Adrenal gland (tissue), 9 donors: ENCODE measurements at regions not wholly inside any gene's neighbourhood (a gene's known extent, or its start where the extent isn't known, plus 50 kb on each side); places are given as distances from the start of the nearest gene placed in this dataset.

ENCODE experiments used
- DNase-seq, 7 donors: peaks; one replicate each; pipeline ENCODE4 v3.0.0-alpha.2; 2019 to 2020
- H3K27ac ChIP-seq, 5 donors: fragments of 200-600 bp; sonication (generic) in 4 of 5; 1 replicate in 3 of 5; 2 replicates in 2 of 5; pipeline versions ENCODE4 v1.5.1 to v1.8.0; 2016 to 2020; ENCODE audit warnings: mild to moderate bottlenecking in 1 of 5
- H3K27me3 ChIP-seq: fragments of 200-600 bp; 2 replicates; pipeline ENCODE4 v1.8.0; 2021
- H3K36me3 ChIP-seq, 2 donors: fragments of 200-600 bp; replicated peaks in 1 of 2; 1 replicate in 1 of 2; 2 replicates in 1 of 2; pipeline versions ENCODE4 v1.5.1 to v1.8.0; 2018 to 2022
- H3K4me1 ChIP-seq, 2 donors: fragments of 200-600 bp; replicated peaks in 1 of 2; 1 replicate in 1 of 2; 2 replicates in 1 of 2; pipeline versions ENCODE4 v1.5.1 to v1.8.0; 2018 to 2021
- H3K4me3 ChIP-seq, 4 donors: fragments of 200-600 bp; sonication (generic) in 3 of 4; one replicate each; pipeline ENCODE4 v1.5.1; 2016 to 2018
- H3K9me3 ChIP-seq, 3 donors: fragments of 200-600 bp; sonication (generic) in 1 of 3; replicated peaks in 1 of 3; 1 replicate in 2 of 3; 2 replicates in 1 of 3; pipeline versions ENCODE4 v1.5.1 to v1.8.0; 2016 to 2021
- POLR2A ChIP-seq, 2 donors: fragments of 450-650 bp; IDR thresholded peaks; one replicate each; pipeline ENCODE4 v1.6.1; 2017; ENCODE audit warnings: antibody characterized with exemption in 2 of 2, mild to moderate bottlenecking in 2 of 2, moderate library complexity in 1 of 2
- WGBS, 4 donors: extraction: QIAGEN DNeasy Blood & Tissue Kit in 2 of 4; methylation state at CpG; one replicate each; pipeline versions ENCODE4 v1.1.5 to v1.1.7; 2013 to 2017; 5-methylcytosine and 5-hydroxymethylcytosine counted together
- intact Hi-C, 2 donors: fragments of 100-400 bp; cut with DNase I; formaldehyde crosslinking; loops; one replicate each; pipeline versions ENCODE4 v1.14.1 to v1.15.0; 2022 to 2023
- TF ChIP-seq, protein P1 (sequence below), 6 experiments: fragments of 450-650 bp in 4 of 6; fragments of 200-600 bp in 2 of 6; sonication (generic) in 1 of 6; IDR thresholded peaks; 1 replicate in 5 of 6; 2 replicates in 1 of 6; pipeline versions ENCODE4 v1.5.1 to v1.8.0; 2016 to 2021; ENCODE audit warnings: antibody characterized with exemption in 6 of 6, mild to moderate bottlenecking in 2 of 6, moderate library complexity in 1 of 6
- donor health status: healthy with polysubstance abuse.
- donor health status: Bipolar disorder and iron deficiency.
- donor health status: DM: yes; HTN: yes; CAD: no.
- donor health status: DM: no; HTN: no; CAD: no.
- donor health status: DM: no; HTN: no; CAD: no.

DNA sequence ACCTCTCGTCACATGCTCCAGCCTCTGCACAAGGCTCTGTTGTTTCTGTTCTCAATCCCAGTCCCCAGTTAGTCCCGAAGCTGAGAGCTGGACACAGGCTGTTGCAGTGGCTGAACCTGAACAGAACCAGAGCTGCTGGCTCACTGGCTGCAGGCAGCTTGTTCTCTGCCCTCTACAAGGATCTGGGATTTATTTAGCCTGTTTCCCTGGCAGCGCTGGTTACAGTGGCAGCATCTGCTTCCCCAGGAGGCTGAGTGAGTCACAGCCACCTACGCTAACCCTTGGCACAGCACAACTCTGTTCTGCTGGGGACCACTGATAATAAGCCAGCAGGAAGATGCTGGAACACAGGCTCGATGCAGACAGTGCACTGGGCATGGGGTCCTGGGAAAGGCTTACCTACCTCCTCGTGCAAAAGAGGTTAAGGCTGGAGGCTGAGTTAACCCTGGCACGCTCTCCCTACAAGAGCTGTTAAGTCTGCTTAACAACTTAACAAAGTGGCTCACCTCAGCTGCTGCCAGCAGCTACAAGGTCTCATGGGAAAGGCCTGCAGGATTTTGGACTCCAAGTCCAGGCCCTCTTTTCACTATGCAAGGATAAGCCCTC, 299.6 kb downstream of the PCNX1 start:
- TF ChIP-seq, protein P1, sequence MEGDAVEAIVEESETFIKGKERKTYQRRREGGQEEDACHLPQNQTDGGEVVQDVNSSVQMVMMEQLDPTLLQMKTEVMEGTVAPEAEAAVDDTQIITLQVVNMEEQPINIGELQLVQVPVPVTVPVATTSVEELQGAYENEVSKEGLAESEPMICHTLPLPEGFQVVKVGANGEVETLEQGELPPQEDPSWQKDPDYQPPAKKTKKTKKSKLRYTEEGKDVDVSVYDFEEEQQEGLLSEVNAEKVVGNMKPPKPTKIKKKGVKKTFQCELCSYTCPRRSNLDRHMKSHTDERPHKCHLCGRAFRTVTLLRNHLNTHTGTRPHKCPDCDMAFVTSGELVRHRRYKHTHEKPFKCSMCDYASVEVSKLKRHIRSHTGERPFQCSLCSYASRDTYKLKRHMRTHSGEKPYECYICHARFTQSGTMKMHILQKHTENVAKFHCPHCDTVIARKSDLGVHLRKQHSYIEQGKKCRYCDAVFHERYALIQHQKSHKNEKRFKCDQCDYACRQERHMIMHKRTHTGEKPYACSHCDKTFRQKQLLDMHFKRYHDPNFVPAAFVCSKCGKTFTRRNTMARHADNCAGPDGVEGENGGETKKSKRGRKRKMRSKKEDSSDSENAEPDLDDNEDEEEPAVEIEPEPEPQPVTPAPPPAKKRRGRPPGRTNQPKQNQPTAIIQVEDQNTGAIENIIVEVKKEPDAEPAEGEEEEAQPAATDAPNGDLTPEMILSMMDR (IDR thresholded peaks at IDR 0.05) = no peak
- peak in 1 of 2 donors; percentile 32 for TF ChIP-seq POLR2A (IDR thresholded peaks at IDR 0.05)
- WGBS, 4 donors = 31 to 42% (median 40%) methylated on average over 2 to 7 of the region's 7 CpGs
- no peaks in the 10 kb centered on the region for H3K36me3 ChIP-seq
- no peak overlapping the region for H3K4me3 ChIP-seq
- intact Hi-C loops = no loop called here
- no peaks in the 10 kb centered on the region for H3K4me1 ChIP-seq
- no peaks in the 10 kb centered on the region for H3K9me3 ChIP-seq
- peak overlapping the region in 3 of 5 donors; percentile 13 to 68 (median 66) for H3K27ac ChIP-seq
- DNase-seq = peak; percentile 68 to 90 (median 86)
- H3K27me3 ChIP-seq = no peaks in the 10 kb centered on the region

DNA sequence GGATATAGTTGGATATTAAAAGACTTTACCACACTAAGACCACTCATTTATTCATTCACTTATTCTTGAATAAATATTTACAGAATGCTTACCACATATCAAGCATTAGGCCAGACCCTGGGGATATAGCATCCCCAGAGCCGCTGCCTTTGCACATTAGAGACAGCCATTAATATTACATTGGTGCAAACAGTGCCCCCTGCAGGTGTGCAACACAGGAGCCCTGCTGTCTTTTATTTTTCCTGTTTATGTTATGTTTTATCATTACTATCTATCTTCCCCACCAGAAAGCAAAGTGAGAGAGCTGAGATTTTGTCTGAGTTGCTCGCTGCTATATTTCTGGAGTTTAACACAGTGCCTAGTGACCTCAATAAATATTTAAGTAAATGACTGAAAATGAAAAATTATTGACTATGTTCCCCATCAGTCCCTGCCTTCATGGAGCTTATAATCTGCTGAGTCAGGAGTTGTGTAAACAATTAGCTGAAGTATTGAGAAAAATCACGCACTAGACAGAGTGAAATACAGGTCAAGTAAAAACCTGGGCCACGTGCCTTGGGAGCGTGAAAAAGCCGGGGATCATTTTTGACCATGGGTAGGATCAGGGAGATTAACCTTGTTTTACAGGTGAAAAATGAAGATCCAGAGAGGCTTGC, 301.6 kb downstream of the PCNX1 start:
- DNase-seq = no peak
- no peaks in the 10 kb centered on the region for H3K36me3 ChIP-seq
- H3K4me1 ChIP-seq = no peaks in the 10 kb centered on the region
- H3K4me3 ChIP-seq = no peak overlapping the region
- H3K9me3 ChIP-seq = no peaks in the 10 kb centered on the region
- H3K27ac ChIP-seq = no peak overlapping the region
- 94 to 98% (median 96%) methylated on average over 6 of the region's 6 CpGs for WGBS, 4 donors
- no peaks in the 10 kb centered on the region for H3K27me3 ChIP-seq
- intact Hi-C loops = no loop called here
- no peak for TF ChIP-seq POLR2A (IDR thresholded peaks at IDR 0.05)
- TF ChIP-seq, protein P1 (IDR thresholded peaks at IDR 0.05) = no peak

DNA sequence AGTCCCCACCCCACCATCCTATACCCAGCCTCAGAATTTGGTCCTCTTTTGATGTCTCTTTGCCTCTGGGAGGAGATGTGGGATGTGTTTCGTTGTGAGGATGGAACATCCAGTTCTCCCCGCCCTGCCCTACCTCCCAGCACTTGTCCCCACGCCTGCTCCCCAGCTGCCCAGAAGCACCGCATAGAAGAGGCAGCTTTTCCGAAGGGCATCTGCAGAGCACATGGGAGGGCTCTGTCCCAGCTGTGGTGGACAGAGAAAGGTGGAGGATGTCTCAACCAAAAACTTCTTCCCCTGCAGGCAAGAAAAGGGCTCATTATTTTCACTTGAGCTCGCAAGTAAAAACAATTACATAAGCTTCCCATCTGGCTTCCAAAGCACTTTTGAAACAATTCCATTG, 302.6 kb downstream of the PCNX1 start:
- Histone ChIP-seq H3K36me3 (no peaks in the 10 kb centered on the region), H3K27ac (no peak overlapping the region), H3K4me1 (no peaks in the 10 kb centered on the region), H3K9me3 (no peaks in the 10 kb centered on the region), H3K27me3 (no peaks in the 10 kb centered on the region), H3K4me3 (no peak overlapping the region)
- intact Hi-C loops = no loop called here
- TF ChIP-seq, protein P1 (IDR thresholded peaks at IDR 0.05) = no peak
- TF ChIP-seq POLR2A (IDR thresholded peaks at IDR 0.05) = no peak
- 86 to 94% (median 90%) methylated on average over 5 to 6 of the region's 6 CpGs for WGBS, 4 donors
- no peak for DNase-seq

DNA sequence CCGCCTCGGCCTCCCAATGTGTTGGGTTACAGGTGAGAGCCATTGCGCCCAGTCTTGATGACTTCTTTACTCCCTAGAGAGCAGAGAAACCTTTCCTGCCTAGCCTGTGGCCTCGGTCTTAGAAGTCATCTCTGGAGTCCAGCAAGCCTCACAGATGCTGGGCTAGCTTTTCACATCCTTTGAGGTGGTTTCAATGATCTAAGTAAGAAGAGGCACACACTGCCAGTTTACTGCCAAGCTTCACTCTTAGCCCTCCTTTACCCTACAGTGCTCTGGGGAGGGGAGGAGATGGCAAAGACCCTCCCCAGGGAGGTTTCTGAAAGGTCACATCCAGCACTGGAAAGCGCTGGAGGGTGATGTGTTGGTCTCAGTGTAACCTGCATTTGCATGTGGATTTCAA, 304.8 kb downstream of the PCNX1 start:
- 94 to 100% (median 97%) methylated on average over 5 of the region's 5 CpGs for WGBS, 4 donors
- Histone ChIP-seq H3K36me3 (no peaks in the 10 kb centered on the region), H3K9me3 (no peaks in the 10 kb centered on the region), H3K27me3 (no peaks in the 10 kb centered on the region), H3K4me1 (no peaks in the 10 kb centered on the region), H3K27ac (no peak overlapping the region), H3K4me3 (no peak overlapping the region)
- DNase-seq = peak in 1 of 7 donors; percentile 24
- intact Hi-C loops = no loop called here
- TF ChIP-seq POLR2A (IDR thresholded peaks at IDR 0.05) = no peak
- TF ChIP-seq, protein P1 (IDR thresholded peaks at IDR 0.05) = no peak
